Peyer's patch (tissue), 4 donors: ENCODE measurements at regions not wholly inside any gene's neighbourhood (a gene's known extent, or its start where the extent isn't known, plus 50 kb on each side); places are given as distances from the start of the nearest gene placed in this dataset.

ENCODE experiments used
- CTCF ChIP-seq, 6 experiments: fragments of 450-650 bp in 4 of 6; fragments of 200-600 bp in 2 of 6; sonication (generic) in 1 of 6; IDR thresholded peaks; one replicate each; pipeline ENCODE4 v1.5.1; 2017 to 2019; ENCODE audit warnings: antibody characterized with exemption in 6 of 6, mild to moderate bottlenecking in 3 of 6, moderate library complexity in 1 of 6
- POLR2A ChIP-seq, 2 donors: fragments of 450-650 bp; IDR thresholded peaks; one replicate each; pipeline ENCODE4 v1.5.1; 2017; ENCODE audit warnings: antibody characterized with exemption in 2 of 2, mild to moderate bottlenecking in 2 of 2, moderate library complexity in 2 of 2

GRCh38 chr1:4318720-4319119 lies 335.7 kb upstream of the AJAP1 start:
- TF ChIP-seq CTCF (IDR thresholded peaks at IDR 0.05) (no peak), POLR2A (IDR thresholded peaks at IDR 0.05) (no peak)
